ENCODE measurements at regions not wholly inside any gene's neighbourhood (a gene's known extent, or its start where the extent isn't known, plus 50 kb on each side); places are given as distances from the start of the nearest gene placed in this dataset.

- TF ChIP-seq, protein P1, sequence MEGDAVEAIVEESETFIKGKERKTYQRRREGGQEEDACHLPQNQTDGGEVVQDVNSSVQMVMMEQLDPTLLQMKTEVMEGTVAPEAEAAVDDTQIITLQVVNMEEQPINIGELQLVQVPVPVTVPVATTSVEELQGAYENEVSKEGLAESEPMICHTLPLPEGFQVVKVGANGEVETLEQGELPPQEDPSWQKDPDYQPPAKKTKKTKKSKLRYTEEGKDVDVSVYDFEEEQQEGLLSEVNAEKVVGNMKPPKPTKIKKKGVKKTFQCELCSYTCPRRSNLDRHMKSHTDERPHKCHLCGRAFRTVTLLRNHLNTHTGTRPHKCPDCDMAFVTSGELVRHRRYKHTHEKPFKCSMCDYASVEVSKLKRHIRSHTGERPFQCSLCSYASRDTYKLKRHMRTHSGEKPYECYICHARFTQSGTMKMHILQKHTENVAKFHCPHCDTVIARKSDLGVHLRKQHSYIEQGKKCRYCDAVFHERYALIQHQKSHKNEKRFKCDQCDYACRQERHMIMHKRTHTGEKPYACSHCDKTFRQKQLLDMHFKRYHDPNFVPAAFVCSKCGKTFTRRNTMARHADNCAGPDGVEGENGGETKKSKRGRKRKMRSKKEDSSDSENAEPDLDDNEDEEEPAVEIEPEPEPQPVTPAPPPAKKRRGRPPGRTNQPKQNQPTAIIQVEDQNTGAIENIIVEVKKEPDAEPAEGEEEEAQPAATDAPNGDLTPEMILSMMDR (IDR thresholded peaks at IDR 0.05) = no peak
- no peak for TF ChIP-seq POLR2A (IDR thresholded peaks at IDR 0.05)
Measured at GRCh38 chr12:22982635-22983034, 357.7 kb downstream of the ETNK1 start.
